PC-3 (cell line): ENCODE measurements at regions not wholly inside any gene's neighbourhood (a gene's known extent, or its start where the extent isn't known, plus 50 kb on each side); places are given as distances from the start of the nearest gene placed in this dataset.

Source experiments
- CTCF ChIP-seq: fragments of 300-600 bp; sonication (generic); conservative IDR thresholded peaks from 2 replicates; pipeline ENCODE4 v1.5.1; 2017; ENCODE audit warnings: antibody characterized with exemption, low read depth, mild to moderate bottlenecking, low read length
- EZH2 ChIP-seq: fragments of 300-600 bp; sonication (generic); IDR thresholded peaks from one replicate; pipeline ENCODE4 v1.6.1; 2017; ENCODE audit warnings: antibody characterized with exemption, mild to moderate bottlenecking, low read length; ENCODE audit not compliant: unreplicated experiment

DNA sequence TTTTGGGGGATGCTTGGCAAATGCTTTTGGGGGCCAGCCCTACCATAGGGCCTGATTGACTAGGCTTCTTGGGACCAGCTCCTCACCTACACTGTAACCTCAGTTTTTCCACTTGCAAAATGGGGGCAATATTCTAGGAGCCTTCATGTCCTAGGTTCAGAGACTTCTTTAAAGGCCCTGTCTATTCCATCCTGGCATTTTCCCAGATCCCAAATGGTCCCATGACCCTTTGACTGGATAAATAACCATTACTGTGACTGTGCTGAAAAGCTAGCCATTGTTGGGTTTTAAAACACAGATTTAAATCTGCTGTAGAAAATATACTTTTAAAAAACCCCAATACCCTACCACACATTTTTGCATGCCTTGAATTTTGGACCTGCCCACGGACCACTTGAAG, 149.8 kb downstream of the EFNB1 start:
- no peak for TF ChIP-seq CTCF
- TF ChIP-seq EZH2: no peak
